GM12874 (cell line): ENCODE measurements at regions not wholly inside any gene's neighbourhood (a gene's known extent, or its start where the extent isn't known, plus 50 kb on each side); places are given as distances from the start of the nearest gene placed in this dataset.

ENCODE experiments used
- TF ChIP-seq, protein P1 (sequence below): IDR thresholded peaks from 2 replicates; pipeline ENCODE4 v1.5.1; 2011; ENCODE audit warnings: low read depth, mild to moderate bottlenecking, control low read depth, low read length, moderate library complexity; ENCODE audit not compliant: insufficient read depth

- TF ChIP-seq, protein P1, sequence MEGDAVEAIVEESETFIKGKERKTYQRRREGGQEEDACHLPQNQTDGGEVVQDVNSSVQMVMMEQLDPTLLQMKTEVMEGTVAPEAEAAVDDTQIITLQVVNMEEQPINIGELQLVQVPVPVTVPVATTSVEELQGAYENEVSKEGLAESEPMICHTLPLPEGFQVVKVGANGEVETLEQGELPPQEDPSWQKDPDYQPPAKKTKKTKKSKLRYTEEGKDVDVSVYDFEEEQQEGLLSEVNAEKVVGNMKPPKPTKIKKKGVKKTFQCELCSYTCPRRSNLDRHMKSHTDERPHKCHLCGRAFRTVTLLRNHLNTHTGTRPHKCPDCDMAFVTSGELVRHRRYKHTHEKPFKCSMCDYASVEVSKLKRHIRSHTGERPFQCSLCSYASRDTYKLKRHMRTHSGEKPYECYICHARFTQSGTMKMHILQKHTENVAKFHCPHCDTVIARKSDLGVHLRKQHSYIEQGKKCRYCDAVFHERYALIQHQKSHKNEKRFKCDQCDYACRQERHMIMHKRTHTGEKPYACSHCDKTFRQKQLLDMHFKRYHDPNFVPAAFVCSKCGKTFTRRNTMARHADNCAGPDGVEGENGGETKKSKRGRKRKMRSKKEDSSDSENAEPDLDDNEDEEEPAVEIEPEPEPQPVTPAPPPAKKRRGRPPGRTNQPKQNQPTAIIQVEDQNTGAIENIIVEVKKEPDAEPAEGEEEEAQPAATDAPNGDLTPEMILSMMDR: no peak
Measured at GRCh38 chr18:11271954-11272353, 122.6 kb upstream of the PIEZO2 start.

DNA sequence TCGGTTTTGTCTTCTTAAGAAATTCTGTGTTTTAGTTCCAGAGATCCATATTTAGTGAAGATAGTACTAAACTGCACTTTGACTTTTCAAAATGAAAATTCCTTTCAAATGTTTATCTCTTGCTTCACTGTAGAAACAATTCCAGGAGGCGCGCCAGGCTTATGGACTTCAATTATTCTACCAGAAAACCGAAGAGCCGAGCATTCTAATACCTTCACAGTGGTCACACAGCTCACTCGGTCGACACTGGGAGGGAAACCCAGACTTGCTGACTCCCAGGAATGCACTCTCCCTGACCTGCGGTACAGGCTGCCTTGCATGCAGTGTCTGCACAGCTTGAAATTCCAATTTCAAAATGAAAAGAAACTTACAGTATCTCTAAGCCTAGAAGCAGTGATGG, 119.9 kb upstream of the PIEZO2 start:
- TF ChIP-seq, protein P1: no peak

- TF ChIP-seq, protein P1: no peak
Measured at GRCh38 chr18:11268741-11269233, 119.4 kb upstream of the PIEZO2 start.

- TF ChIP-seq, protein P1: no peak
Measured at GRCh38 chr18:11268153-11268552, 118.8 kb upstream of the PIEZO2 start.

DNA sequence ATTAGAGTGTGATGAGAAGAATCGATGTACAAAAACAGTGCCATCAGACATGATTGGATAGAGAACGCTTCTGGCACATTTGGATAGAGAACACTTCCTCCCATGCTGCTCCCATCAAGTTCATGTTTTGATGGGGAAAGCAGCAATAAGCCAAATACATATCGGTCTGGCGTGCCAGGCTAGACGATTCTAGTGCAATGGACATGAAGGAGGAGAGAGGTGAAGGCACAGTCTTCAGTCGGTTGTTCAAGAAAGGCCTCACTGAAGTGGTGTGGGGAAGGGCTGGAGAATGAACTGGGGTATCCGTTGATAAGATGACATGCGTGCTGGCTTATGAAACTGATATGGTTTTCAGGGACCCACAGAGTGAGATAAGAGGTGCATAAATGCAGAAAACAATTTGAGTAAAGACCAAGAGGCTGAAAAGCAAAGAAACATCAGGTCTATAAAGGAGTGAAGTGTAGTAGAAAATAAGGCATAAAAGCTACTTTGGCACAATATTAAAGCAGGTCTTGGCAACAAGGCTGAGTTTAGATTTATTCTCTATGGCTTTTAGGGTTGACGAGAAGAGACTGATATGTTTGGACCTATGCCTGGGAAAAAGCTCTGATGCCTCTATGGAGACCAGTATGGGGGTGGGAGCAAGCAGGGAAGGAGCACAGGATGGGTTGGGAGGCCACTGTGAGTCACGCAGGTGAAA, 117.6 kb upstream of the PIEZO2 start:
- TF ChIP-seq, protein P1: no peak

DNA sequence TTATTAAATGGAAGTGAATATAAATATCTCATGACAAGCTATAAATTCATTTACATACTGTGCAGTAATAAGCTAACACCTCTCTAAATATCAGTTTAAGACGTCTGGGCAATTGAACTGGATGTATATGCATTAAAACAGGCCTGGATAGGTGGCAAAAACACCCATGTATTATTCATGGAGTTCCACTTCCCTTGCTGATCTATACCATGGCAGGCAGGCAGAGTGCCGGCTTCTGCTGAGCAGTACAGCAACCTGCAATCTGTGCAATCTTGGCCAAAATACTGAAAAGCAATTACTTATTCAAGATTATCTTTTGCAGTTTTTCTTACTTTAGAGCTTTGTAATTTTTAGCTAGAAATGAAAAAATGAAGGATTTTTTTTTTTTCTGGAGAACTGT, 112.1 kb upstream of the PIEZO2 start:
- TF ChIP-seq, protein P1: no peak

DNA sequence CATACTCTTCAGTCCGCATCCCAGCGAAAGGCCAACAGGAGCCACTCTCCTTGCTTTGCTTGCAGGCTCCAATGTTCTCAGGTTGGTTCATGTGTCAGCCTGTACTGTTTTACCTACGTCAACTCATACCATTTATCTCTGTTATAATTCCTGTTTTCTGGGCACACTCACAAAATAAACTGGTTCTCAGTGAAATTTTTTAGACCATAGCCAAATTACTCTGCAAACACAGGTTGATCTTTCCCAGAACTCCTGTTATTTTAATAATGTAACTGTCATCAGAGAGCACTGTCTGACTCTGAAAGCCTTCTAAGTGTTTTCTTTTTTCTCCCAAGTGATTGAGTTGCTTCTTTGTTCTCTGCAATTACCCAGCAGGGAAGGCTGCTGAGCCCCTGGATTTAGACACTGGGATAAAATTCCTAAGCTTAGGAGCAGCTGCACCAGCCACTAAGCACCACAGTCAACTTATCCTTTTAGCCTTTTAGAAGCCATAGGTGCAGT, 111.6 kb upstream of the PIEZO2 start:
- TF ChIP-seq, protein P1: no peak
